Heart left ventricle (tissue), 13 donors: ENCODE measurements at regions not wholly inside any gene's neighbourhood (a gene's known extent, or its start where the extent isn't known, plus 50 kb on each side); places are given as distances from the start of the nearest gene placed in this dataset.

Source experiments
- POLR2A ChIP-seq, 2 donors: fragments of 450-650 bp; IDR thresholded peaks; one replicate each; pipeline ENCODE4 v1.6.1; 2017; ENCODE audit warnings: antibody characterized with exemption in 2 of 2, mild to moderate bottlenecking in 2 of 2, moderate library complexity in 2 of 2
- TF ChIP-seq, protein P1 (sequence below), 12 donors: fragments of 200-600 bp; sonication (generic) in 4 of 12; IDR thresholded peaks; one replicate each; pipeline versions ENCODE4 v1.5.0 to v1.8.0; 2018 to 2022; ENCODE audit warnings: antibody characterized with exemption in 12 of 12, mild to moderate bottlenecking in 5 of 12
- donor health status: ischemic (EF 13 %, LVEDD 7.1; RV severe dilation, severe dysfunction).
- donor health status: DM: no; HTN: yes; CAD: no.
- donor health status: DM: no; HTN: no; CAD: no.
- donor health status: ischemic (EF 25% LVEDD 6.9; RV normal size, moderate dysfunction).
- donor health status: ischemic (EF 25% LVEDD 5.7; RV mildly dilated, moderate dysfunction).
- donor health status: ischemic (EF 35%, LVEDD 5.7; RV mildly dilated, moderate dysfunction).
- donor health status: nonischemic (EF 11% LVEDD 7.7; RV severe dilation, severe dysfunction).
- donor health status: DM: yes; HTN: yes; CAD: no.
- donor health status: PGD.
- donor health status: ischemic (EF 29% LVEDD 5.4; RV normal size, mild dysfunction).
- donor health status: nonischemic (EF 23%, LVEDD 6.1; RV moderate dilation, normal function).

DNA sequence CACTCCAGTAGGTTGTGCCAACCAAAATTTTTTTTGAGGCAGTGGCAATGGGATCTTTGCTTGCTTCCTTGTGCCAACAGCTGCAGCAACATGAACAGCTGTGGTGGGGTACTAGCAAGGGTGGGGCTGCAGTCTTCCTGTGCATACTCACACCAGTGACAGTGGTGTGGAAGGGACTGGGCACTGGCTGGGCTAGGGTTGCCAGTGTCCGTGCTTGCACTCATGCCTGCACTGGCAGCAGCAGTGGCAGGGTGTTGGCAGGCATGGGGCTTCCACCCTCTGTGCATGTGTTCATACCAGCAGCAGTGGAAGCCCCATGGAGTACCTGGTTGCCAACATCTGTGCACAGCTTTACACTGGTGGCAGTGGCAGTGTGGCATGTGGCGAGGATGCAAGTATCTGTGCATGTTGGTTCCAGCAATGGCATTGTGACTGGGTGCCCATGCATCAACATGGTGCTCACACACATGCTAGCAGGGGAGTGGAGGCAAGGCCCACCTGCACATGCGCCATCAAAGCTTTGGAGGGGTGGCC lies 1312.6 kb downstream of the PCDH18 start:
- TF ChIP-seq, protein P1, sequence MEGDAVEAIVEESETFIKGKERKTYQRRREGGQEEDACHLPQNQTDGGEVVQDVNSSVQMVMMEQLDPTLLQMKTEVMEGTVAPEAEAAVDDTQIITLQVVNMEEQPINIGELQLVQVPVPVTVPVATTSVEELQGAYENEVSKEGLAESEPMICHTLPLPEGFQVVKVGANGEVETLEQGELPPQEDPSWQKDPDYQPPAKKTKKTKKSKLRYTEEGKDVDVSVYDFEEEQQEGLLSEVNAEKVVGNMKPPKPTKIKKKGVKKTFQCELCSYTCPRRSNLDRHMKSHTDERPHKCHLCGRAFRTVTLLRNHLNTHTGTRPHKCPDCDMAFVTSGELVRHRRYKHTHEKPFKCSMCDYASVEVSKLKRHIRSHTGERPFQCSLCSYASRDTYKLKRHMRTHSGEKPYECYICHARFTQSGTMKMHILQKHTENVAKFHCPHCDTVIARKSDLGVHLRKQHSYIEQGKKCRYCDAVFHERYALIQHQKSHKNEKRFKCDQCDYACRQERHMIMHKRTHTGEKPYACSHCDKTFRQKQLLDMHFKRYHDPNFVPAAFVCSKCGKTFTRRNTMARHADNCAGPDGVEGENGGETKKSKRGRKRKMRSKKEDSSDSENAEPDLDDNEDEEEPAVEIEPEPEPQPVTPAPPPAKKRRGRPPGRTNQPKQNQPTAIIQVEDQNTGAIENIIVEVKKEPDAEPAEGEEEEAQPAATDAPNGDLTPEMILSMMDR (IDR thresholded peaks at IDR 0.05), result no peak
- TF ChIP-seq POLR2A (IDR thresholded peaks at IDR 0.05), result no peak
